OCI-LY3 (cell line): ENCODE measurements at regions not wholly inside any gene's neighbourhood (a gene's known extent, or its start where the extent isn't known, plus 50 kb on each side); places are given as distances from the start of the nearest gene placed in this dataset.

Experiments
- H2AFZ ChIP-seq: fragments of 200-600, 300-600 bp; shearing (Covaris generic); 2 replicates; pipeline ENCODE4 v1.6.0; 2014; ENCODE audit warnings: antibody characterized with exemption, low read depth, low read length
- H3K27ac ChIP-seq: fragments of 200-600, 300-600 bp; sonication (generic); 2 replicates; pipeline ENCODE4 v1.5.1; 2014; ENCODE audit warnings: mild to moderate bottlenecking, low read length, moderate library complexity, mixed read lengths
- H3K27me3 ChIP-seq: fragments of 200-600, 300-600 bp; sonication (generic); 2 replicates; pipeline ENCODE4 v1.6.1; 2014; ENCODE audit warnings: low read depth, low read length, mixed read lengths
- H3K36me3 ChIP-seq: fragments of 200-600, 300-600 bp; sonication (generic); replicated peaks from 2 replicates; pipeline ENCODE3; 2014; ENCODE audit warnings: low read depth, low read length, mixed read lengths
- H3K4me1 ChIP-seq: fragments of 300-600, 200-600 bp; sonication (generic); 2 replicates; pipeline ENCODE4 v1.6.1; 2014; ENCODE audit warnings: low read length, mixed read lengths
- H3K4me2 ChIP-seq: fragments of 200-600, 300-600 bp; sonication (generic); 2 replicates; pipeline ENCODE4 v1.6.1; 2014; ENCODE audit warnings: low read length, mixed read lengths
- H3K4me3 ChIP-seq: fragments of 300-600, 200-600 bp; sonication (generic); 2 replicates; pipeline ENCODE4 v1.5.1; 2014; ENCODE audit warnings: antibody characterized with exemption, mild to moderate bottlenecking, low read length, moderate library complexity
- H3K79me2 ChIP-seq: fragments of 300-600, 200-600 bp; shearing (Covaris generic); 2 replicates; pipeline ENCODE4 v1.6.1; 2014; ENCODE audit warnings: mild to moderate bottlenecking, low read length, mixed read lengths
- H3K9ac ChIP-seq: fragments of 300-600, 200-600 bp; shearing (Covaris generic); 2 replicates; pipeline ENCODE4 v1.6.0; 2014; ENCODE audit warnings: mild to moderate bottlenecking, low read length, moderate library complexity
- H3K9me3 ChIP-seq: fragments of 200-600, 300-600 bp; shearing (Covaris generic); 2 replicates; pipeline ENCODE4 v1.6.1; 2014; ENCODE audit warnings: low read length, mixed read lengths; ENCODE audit not compliant: insufficient read depth
- H4K20me1 ChIP-seq: fragments of 200-600, 300-600 bp; sonication (generic); 2 replicates; pipeline ENCODE4 v1.6.1; 2016; ENCODE audit warnings: low read length, mixed read lengths; ENCODE audit not compliant: insufficient read depth
- CTCF ChIP-seq: fragments of 200-600, 300-600 bp; sonication (generic); IDR thresholded peaks from 2 replicates; pipeline ENCODE4 v1.5.1; 2014; ENCODE audit warnings: antibody characterized with exemption, low read length, low read depth
- EZH2phosphoT487 ChIP-seq: fragments of 200-600 bp; shearing (Covaris generic); IDR thresholded peaks from 2 replicates; pipeline ENCODE4 v1.6.1; 2018; ENCODE audit warnings: antibody characterized with exemption, mixed run types, low read depth

- Histone ChIP-seq H3K27ac (no peak overlapping the region), H3K9me3 (no peaks in the 10 kb centered on the region), H4K20me1 (no peaks in the 10 kb centered on the region), H3K36me3 (no peaks in the 10 kb centered on the region), H3K4me1 (no peaks in the 10 kb centered on the region), H3K79me2 (no peaks in the 10 kb centered on the region), H3K4me2 (no peak overlapping the region), H2AFZ (no peak overlapping the region), H3K4me3 (no peak overlapping the region), H3K9ac (no peak overlapping the region), H3K27me3 (peaks cover 4% of the 10 kb centered on the region; the same call in 1 of the 2 replicates)
- no peak for TF ChIP-seq EZH2phosphoT487
- TF ChIP-seq CTCF: no peak
Observed at GRCh38 chr2:49836017-49836416, 681.7 kb upstream of the FSHR start.

- Histone ChIP-seq H3K4me1 (peaks cover 4% of the 10 kb centered on the region), H3K4me3 (no peak overlapping the region), H3K36me3 (no peaks in the 10 kb centered on the region), H3K79me2 (no peaks in the 10 kb centered on the region), H3K27ac (no peak overlapping the region), H4K20me1 (no peaks in the 10 kb centered on the region), H3K9me3 (no peaks in the 10 kb centered on the region), H3K9ac (no peak overlapping the region), H3K27me3 (no peaks in the 10 kb centered on the region), H2AFZ (no peak overlapping the region), H3K4me2 (no peak overlapping the region)
- no peak for TF ChIP-seq CTCF
- TF ChIP-seq EZH2phosphoT487: no peak
Observed at GRCh38 chr2:49834433-49834832, 680.1 kb upstream of the FSHR start.

DNA sequence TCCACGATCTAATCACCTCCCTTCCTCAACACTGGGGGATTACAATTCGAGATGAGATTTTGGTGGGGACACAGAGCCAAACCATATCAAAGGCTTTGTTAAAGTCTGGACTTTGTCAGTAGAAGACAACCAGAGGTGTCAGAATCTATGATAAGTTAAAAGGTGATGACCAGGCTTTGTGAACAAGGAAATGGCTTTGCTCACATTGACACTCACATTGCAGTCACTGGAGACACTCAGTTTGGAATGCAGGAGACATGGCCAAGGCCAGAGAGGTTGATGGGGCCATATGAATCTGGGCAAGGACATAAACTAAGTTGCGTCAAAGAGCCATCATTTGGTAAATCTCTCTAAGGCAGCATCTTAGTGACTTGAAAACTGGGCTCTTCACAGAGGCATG is 678.2 kb upstream of the FSHR start:
- Histone ChIP-seq H3K9me3 (no peaks in the 10 kb centered on the region), H2AFZ (no peak overlapping the region), H4K20me1 (no peaks in the 10 kb centered on the region), H3K27me3 (no peaks in the 10 kb centered on the region), H3K36me3 (no peaks in the 10 kb centered on the region), H3K79me2 (no peaks in the 10 kb centered on the region), H3K9ac (no peak overlapping the region), H3K27ac (no peak overlapping the region), H3K4me1 (peaks cover 21% of the 10 kb centered on the region), H3K4me3 (no peak overlapping the region), H3K4me2 (no peak overlapping the region)
- TF ChIP-seq CTCF (no peak), EZH2phosphoT487 (no peak)

- no peaks in the 10 kb centered on the region for H3K27me3 ChIP-seq
- H3K36me3 ChIP-seq: no peaks in the 10 kb centered on the region
- H3K9me3 ChIP-seq: no peaks in the 10 kb centered on the region
- no peak overlapping the region for H3K27ac ChIP-seq
- H3K4me1 ChIP-seq: peaks cover 21% of the 10 kb centered on the region
- H4K20me1 ChIP-seq: no peaks in the 10 kb centered on the region
- H3K79me2 ChIP-seq: no peaks in the 10 kb centered on the region
- no peak overlapping the region for H3K4me3 ChIP-seq
- H3K9ac ChIP-seq: no peak overlapping the region
- no peak overlapping the region for H2AFZ ChIP-seq
- no peak overlapping the region for H3K4me2 ChIP-seq
- TF ChIP-seq EZH2phosphoT487 (no peak), CTCF (no peak)
Observed at GRCh38 chr2:49831698-49832367, 677.5 kb upstream of the FSHR start.
